RCC 7860 (cell line): ENCODE measurements at regions not wholly inside any gene's neighbourhood (a gene's known extent, or its start where the extent isn't known, plus 50 kb on each side); places are given as distances from the start of the nearest gene placed in this dataset.
A peak's percentile ranks its signal among the peaks of the same experiment; 100 is the strongest.

Experiments used
- DNase-seq: peaks from one replicate; pipeline ENCODE4 v3.0.0-alpha.2; 2015; ENCODE audit warnings: low spot score
- FAIRE-seq: peaks from 2 replicates; lab custom pipeline; 2012; peaks lifted over from hg19 to GRCh38; lab: Jason Lieb, UNC

- DNase-seq: no peak
- no peak for FAIRE-seq
Measured at GRCh38 chr1:87673309-87673708, 344.6 kb downstream of the LMO4 start.

- FAIRE-seq (no peak), DNase-seq (no peak)
Measured at GRCh38 chr1:87673748-87674147, 345.1 kb downstream of the LMO4 start.

GRCh38 chr1:87674791-87675190, 346.1 kb downstream of the LMO4 start:
- no peak for FAIRE-seq
- DNase-seq: no peak

- no peak for DNase-seq
- no peak for FAIRE-seq
Measured at GRCh38 chr1:87678266-87678665, 349.6 kb downstream of the LMO4 start.

- FAIRE-seq: no peak
- no peak for DNase-seq
Measured at GRCh38 chr1:87682565-87682964, 353.9 kb downstream of the LMO4 start.

GRCh38 chr1:87683196-87683956, 354.7 kb downstream of the LMO4 start:
- DNase-seq: no peak
- FAIRE-seq: no peak

GRCh38 chr1:87684194-87684593, 355.5 kb downstream of the LMO4 start:
- FAIRE-seq (no peak), DNase-seq (no peak)

GRCh38 chr1:87684713-87685205, 356.1 kb downstream of the LMO4 start:
- FAIRE-seq (no peak), DNase-seq (no peak)

GRCh38 chr1:87685311-87686135, 356.8 kb downstream of the LMO4 start:
- no peak for DNase-seq
- FAIRE-seq: no peak

GRCh38 chr1:87686136-87686495, 357.4 kb downstream of the LMO4 start:
- DNase-seq (no peak), FAIRE-seq (no peak)

GRCh38 chr1:87686671-87687070, 358.0 kb downstream of the LMO4 start:
- no peak for FAIRE-seq

GRCh38 chr1:87688136-87688535, 359.5 kb downstream of the LMO4 start:
- no peak for DNase-seq
- FAIRE-seq: no peak

More at GRCh38 chr1:87686671-87687070, 358.0 kb downstream of the LMO4 start:
- no peak for DNase-seq

GRCh38 chr1:87689487-87689886, 360.8 kb downstream of the LMO4 start:
- FAIRE-seq (no peak), DNase-seq (no peak)

- no peak for FAIRE-seq
- no peak for DNase-seq
Measured at GRCh38 chr1:87696483-87696882, 367.8 kb downstream of the LMO4 start.

- no peak for FAIRE-seq
Measured at GRCh38 chr1:87702455-87702854, 373.8 kb downstream of the LMO4 start.

GRCh38 chr1:87705233-87705632, 376.6 kb downstream of the LMO4 start:
- DNase-seq (no peak), FAIRE-seq (no peak)

More at GRCh38 chr1:87702455-87702854, 373.8 kb downstream of the LMO4 start:
- DNase-seq: no peak

- FAIRE-seq: no peak
- DNase-seq: no peak
Measured at GRCh38 chr1:87706203-87706602, 377.5 kb downstream of the LMO4 start.

GRCh38 chr1:87706779-87707228, 378.1 kb downstream of the LMO4 start:
- no peak for DNase-seq
- FAIRE-seq: no peak

- DNase-seq (no peak), FAIRE-seq (no peak)
Measured at GRCh38 chr1:87707411-87707810, 378.7 kb downstream of the LMO4 start.

GRCh38 chr1:87712261-87713010, 383.8 kb downstream of the LMO4 start:
- DNase-seq: peak; percentile 76
- FAIRE-seq: peak; percentile 69

- DNase-seq (no peak), FAIRE-seq (no peak)
Measured at GRCh38 chr1:87714278-87714677, 385.6 kb downstream of the LMO4 start.
